Left hindlimb (tissue), 1 donor: ENCODE measurements at regions not wholly inside any gene's neighbourhood (a gene's known extent, or its start where the extent isn't known, plus 50 kb on each side); places are given as distances from the start of the nearest gene placed in this dataset.
A peak's percentile ranks its signal among the peaks of the same experiment; 100 is the strongest.
"Not testable (repeated sequence)": the region's sequence is repeated elsewhere in the genome, so short reads cannot be mapped to it uniquely, and the experiment has no call there.

Experiments
- DNase-seq: peaks from one replicate; pipeline ENCODE4 v3.0.0-alpha.2; 2018

- peak; percentile 67 for DNase-seq
Observed at GRCh38 chr1:232335741-232336293, 294.1 kb downstream of the SIPA1L2 start.

GRCh38 chr1:232335261-232335660 is 294.7 kb downstream of the SIPA1L2 start:
- no peak for DNase-seq

GRCh38 chr1:232334811-232335210 is 295.1 kb downstream of the SIPA1L2 start:
- no peak for DNase-seq

GRCh38 chr1:232334246-232334645 is 295.7 kb downstream of the SIPA1L2 start:
- no peak for DNase-seq

- no peak for DNase-seq
Observed at GRCh38 chr1:232333419-232333767, 296.5 kb downstream of the SIPA1L2 start.

- not testable (repeated sequence) for DNase-seq
Observed at GRCh38 chr1:232332710-232333418, 297.1 kb downstream of the SIPA1L2 start.

GRCh38 chr1:232329103-232329813 is 300.7 kb downstream of the SIPA1L2 start:
- no peak for DNase-seq

GRCh38 chr1:232328486-232329102 is 301.3 kb downstream of the SIPA1L2 start:
- DNase-seq: no peak

GRCh38 chr1:232327899-232328298 is 302.0 kb downstream of the SIPA1L2 start:
- DNase-seq: no peak

GRCh38 chr1:232327269-232327668 is 302.7 kb downstream of the SIPA1L2 start:
- DNase-seq: peak; percentile 40

GRCh38 chr1:232322162-232322734 is 307.7 kb downstream of the SIPA1L2 start:
- no peak for DNase-seq

GRCh38 chr1:232319518-232320210 is 310.3 kb downstream of the SIPA1L2 start:
- DNase-seq: no peak

- no peak for DNase-seq
Observed at GRCh38 chr1:232319072-232319471, 310.9 kb downstream of the SIPA1L2 start.

- no peak for DNase-seq
Observed at GRCh38 chr1:232318143-232318542, 311.8 kb downstream of the SIPA1L2 start.

GRCh38 chr1:232317350-232317749 is 312.6 kb downstream of the SIPA1L2 start:
- DNase-seq: no peak

- DNase-seq: no peak
Observed at GRCh38 chr1:232316864-232317263, 313.1 kb downstream of the SIPA1L2 start.

GRCh38 chr1:232313876-232314275 is 316.1 kb downstream of the SIPA1L2 start:
- DNase-seq: not testable (repeated sequence)

GRCh38 chr1:232310541-232310940 is 319.4 kb downstream of the SIPA1L2 start:
- DNase-seq: no peak

- DNase-seq: no peak
Observed at GRCh38 chr1:232308616-232309015, 321.3 kb downstream of the SIPA1L2 start.

- no peak for DNase-seq
Observed at GRCh38 chr1:232307296-232308017, 322.5 kb downstream of the SIPA1L2 start.

GRCh38 chr1:232306269-232306961 is 323.5 kb downstream of the SIPA1L2 start:
- peak; percentile 86 for DNase-seq
